GM12874 (cell line): ENCODE measurements at regions not wholly inside any gene's neighbourhood (a gene's known extent, or its start where the extent isn't known, plus 50 kb on each side); places are given as distances from the start of the nearest gene placed in this dataset.

Experiments
- TF ChIP-seq, protein P1 (sequence below): IDR thresholded peaks from 2 replicates; pipeline ENCODE4 v1.5.1; 2011; ENCODE audit warnings: low read depth, mild to moderate bottlenecking, control low read depth, low read length, moderate library complexity; ENCODE audit not compliant: insufficient read depth

GRCh38 chr7:57343901-57344622, 105.9 kb upstream of the ZNF716 start:
- TF ChIP-seq, protein P1, sequence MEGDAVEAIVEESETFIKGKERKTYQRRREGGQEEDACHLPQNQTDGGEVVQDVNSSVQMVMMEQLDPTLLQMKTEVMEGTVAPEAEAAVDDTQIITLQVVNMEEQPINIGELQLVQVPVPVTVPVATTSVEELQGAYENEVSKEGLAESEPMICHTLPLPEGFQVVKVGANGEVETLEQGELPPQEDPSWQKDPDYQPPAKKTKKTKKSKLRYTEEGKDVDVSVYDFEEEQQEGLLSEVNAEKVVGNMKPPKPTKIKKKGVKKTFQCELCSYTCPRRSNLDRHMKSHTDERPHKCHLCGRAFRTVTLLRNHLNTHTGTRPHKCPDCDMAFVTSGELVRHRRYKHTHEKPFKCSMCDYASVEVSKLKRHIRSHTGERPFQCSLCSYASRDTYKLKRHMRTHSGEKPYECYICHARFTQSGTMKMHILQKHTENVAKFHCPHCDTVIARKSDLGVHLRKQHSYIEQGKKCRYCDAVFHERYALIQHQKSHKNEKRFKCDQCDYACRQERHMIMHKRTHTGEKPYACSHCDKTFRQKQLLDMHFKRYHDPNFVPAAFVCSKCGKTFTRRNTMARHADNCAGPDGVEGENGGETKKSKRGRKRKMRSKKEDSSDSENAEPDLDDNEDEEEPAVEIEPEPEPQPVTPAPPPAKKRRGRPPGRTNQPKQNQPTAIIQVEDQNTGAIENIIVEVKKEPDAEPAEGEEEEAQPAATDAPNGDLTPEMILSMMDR: no peak

GRCh38 chr7:57344957-57345356, 105.0 kb upstream of the ZNF716 start:
- TF ChIP-seq, protein P1: no peak

- TF ChIP-seq, protein P1: no peak
Measured at GRCh38 chr7:57348646-57349269, 101.2 kb upstream of the ZNF716 start.

GRCh38 chr7:57354195-57354594, 95.8 kb upstream of the ZNF716 start:
- TF ChIP-seq, protein P1: no peak

GRCh38 chr7:57354679-57355338, 95.2 kb upstream of the ZNF716 start:
- TF ChIP-seq, protein P1: no peak

- TF ChIP-seq, protein P1: no peak
Measured at GRCh38 chr7:57361406-57361805, 88.6 kb upstream of the ZNF716 start.

DNA sequence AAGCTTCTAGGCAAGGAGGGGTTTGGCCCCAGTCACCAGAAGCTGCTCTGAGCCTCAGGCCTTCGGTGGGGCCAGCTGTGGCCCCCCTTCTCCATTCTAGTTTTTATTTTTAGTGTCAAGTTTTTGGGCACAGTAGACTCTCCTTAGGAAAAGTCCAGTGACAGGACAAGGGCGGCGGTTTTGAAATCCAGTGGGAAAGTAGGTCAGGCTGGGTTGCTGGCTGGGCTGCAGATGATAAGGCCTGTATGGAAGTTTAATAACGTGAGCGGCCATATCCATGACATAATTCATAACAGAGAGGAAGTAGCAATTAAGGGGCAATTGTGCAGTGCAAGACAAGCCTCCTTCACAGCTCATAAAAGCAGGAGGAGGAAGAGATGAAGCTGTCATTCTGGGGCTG, 87.1 kb upstream of the ZNF716 start:
- TF ChIP-seq, protein P1: no peak
